ENCODE measurements at regions not wholly inside any gene's neighbourhood (a gene's known extent, or its start where the extent isn't known, plus 50 kb on each side); places are given as distances from the start of the nearest gene placed in this dataset.

- intact Hi-C loops (cut with micrococcal nuclease) = no loop called here
- POLR2A ChIA-PET = no interaction called here
- H3K4me1 Mint-ChIP-seq = peaks cover 31% of the 10 kb centered on the region
- H3K9me3 Mint-ChIP-seq = no peaks in the 10 kb centered on the region
- H3K4me3 Mint-ChIP-seq = no peak overlapping the region
- ATAC-seq (ENCODE audit: low read depth) (no peak), DNase-seq (no peak)
- H3K27ac Mint-ChIP-seq = no peak overlapping the region
- H3K36me3 Mint-ChIP-seq (ENCODE audit: low read depth) = no peaks in the 10 kb centered on the region
- no peaks in the 10 kb centered on the region for H3K27me3 Mint-ChIP-seq
- CTCF ChIA-PET = no interaction called here
- TF ChIP-seq CTCF (IDR thresholded peaks at IDR 0.05) = no peak
Measured at GRCh38 chr7:91342346-91342745, 78.1 kb downstream of the FZD1 start.

DNA sequence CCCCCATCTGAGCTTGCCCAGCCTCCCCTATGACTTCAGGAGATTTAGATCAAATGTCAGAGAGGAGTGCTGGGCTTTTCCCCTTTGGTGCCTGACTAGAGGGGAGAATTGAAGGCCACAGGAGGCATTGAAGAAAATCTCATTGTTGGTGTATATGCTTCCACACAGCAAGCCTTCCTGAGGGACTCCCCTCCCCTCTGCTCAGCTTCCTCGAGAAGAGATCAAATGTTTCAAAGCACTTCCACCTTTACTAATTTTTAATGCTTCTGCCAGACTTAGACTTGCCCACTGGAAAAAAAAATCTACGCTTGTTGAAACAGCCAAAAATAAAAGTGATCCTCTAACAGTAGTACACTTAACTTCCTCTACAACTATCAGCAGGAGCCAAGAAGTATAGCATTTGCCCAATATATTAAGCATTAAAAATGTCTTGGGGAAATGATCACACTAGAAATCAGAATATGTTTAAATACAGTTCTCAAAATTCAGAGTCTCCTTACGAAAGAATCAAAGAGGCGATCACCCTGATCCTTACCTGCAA lies 79.3 kb downstream of the FZD1 start:
- no peak for TF ChIP-seq CTCF (IDR thresholded peaks at IDR 0.05)
- ChIA-PET CTCF (no interaction called here), POLR2A (no interaction called here)
- peaks cover 31% of the 10 kb centered on the region for H3K4me1 Mint-ChIP-seq
- H3K36me3 Mint-ChIP-seq (ENCODE audit: low read depth) = no peaks in the 10 kb centered on the region
- H3K9me3 Mint-ChIP-seq = no peaks in the 10 kb centered on the region
- peak overlapping the region; percentile 3 for H3K27ac Mint-ChIP-seq
- no peak overlapping the region for H3K4me3 Mint-ChIP-seq
- DNase-seq (no peak), ATAC-seq (ENCODE audit: low read depth) (no peak)
- intact Hi-C loops (cut with micrococcal nuclease) = no loop called here
- no peaks in the 10 kb centered on the region for H3K27me3 Mint-ChIP-seq

DNA sequence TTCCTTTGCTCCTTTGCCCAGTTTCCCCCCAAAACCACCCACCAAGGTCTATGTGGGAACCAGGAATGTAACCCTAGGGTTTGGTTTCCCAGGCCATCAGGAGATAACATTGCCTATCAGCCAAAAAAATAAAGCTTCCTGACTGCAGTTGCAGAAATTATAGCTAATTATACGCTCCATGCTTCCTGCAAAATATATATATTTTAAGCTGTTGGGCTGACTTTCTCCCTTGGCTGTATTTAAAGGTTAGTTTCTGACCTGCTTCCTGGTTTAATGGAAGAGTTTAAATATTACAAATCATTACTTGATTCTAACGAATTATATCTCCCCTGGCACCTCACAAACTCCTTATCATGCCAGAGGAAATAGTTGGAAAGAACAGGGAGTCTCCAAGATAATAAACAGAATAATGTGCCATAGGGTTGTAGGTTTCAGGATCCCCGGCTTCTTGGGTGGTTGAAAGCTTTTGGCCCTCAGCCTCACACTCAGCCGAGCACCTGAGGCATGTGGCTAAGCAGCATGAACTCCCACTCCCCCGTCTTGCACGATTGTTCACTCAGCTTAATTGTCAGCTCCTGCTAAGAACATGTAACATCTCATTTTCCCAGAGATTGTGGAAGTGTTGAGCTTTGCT lies 79.9 kb downstream of the FZD1 start:
- POLR2A ChIA-PET = no interaction called here
- no peak for DNase-seq
- Mint-ChIP-seq H3K9me3 (no peaks in the 10 kb centered on the region), H3K36me3 (ENCODE audit: low read depth) (no peaks in the 10 kb centered on the region), H3K4me1 (peaks cover 31% of the 10 kb centered on the region), H3K27me3 (no peaks in the 10 kb centered on the region), H3K27ac (peak overlapping the region; percentile 69), H3K4me3 (no peak overlapping the region)
- TF ChIP-seq CTCF (IDR thresholded peaks at IDR 0.05) = no peak
- CTCF ChIA-PET = no interaction called here
- intact Hi-C loops (cut with micrococcal nuclease) = no loop called here
- no peak for ATAC-seq (ENCODE audit: low read depth)

- H3K27me3 Mint-ChIP-seq = no peaks in the 10 kb centered on the region
- peak overlapping the region; percentile 69 for H3K27ac Mint-ChIP-seq
- no peak overlapping the region for H3K4me3 Mint-ChIP-seq
- ATAC-seq (ENCODE audit: low read depth) (peak; percentile 69), DNase-seq (no peak)
- ChIA-PET CTCF (no interaction called here), POLR2A (no interaction called here)
- H3K36me3 Mint-ChIP-seq (ENCODE audit: low read depth) = no peaks in the 10 kb centered on the region
- H3K9me3 Mint-ChIP-seq = no peaks in the 10 kb centered on the region
- H3K4me1 Mint-ChIP-seq = peaks cover 31% of the 10 kb centered on the region
- intact Hi-C loops (cut with micrococcal nuclease) = no loop called here
- no peak for TF ChIP-seq CTCF (IDR thresholded peaks at IDR 0.05)
Measured at GRCh38 chr7:91344911-91345310, 80.7 kb downstream of the FZD1 start.

DNA sequence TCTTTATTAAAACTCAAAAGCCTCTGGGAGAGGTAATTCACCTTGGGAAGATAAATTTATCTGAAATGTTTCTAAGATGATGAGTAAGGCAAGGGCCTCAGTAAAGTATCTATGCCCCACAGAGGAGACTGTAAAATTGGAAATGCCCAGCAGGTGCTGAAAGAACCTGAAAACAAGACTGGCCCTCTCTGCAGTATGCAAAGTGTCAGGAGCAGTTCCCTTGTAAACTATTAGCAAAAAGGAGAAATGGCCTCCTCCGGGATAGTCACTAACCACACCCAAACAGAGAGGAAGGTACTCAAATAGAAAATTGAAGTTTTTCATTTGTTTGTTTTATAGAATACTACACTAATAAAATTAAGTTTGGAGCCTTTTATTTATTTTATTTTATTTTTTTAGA lies 81.2 kb downstream of the FZD1 start:
- ChIA-PET CTCF (no interaction called here), POLR2A (no interaction called here)
- no peak for TF ChIP-seq CTCF (IDR thresholded peaks at IDR 0.05)
- ATAC-seq (ENCODE audit: low read depth) (peak; percentile 66), DNase-seq (no peak)
- Mint-ChIP-seq H3K36me3 (ENCODE audit: low read depth) (no peaks in the 10 kb centered on the region), H3K4me1 (peaks cover 31% of the 10 kb centered on the region), H3K27me3 (no peaks in the 10 kb centered on the region), H3K9me3 (no peaks in the 10 kb centered on the region), H3K27ac (peak overlapping the region; percentile 69), H3K4me3 (no peak overlapping the region)
- intact Hi-C loops (cut with micrococcal nuclease) = no loop called here
